HG02798 (cell line): ENCODE measurements at regions not wholly inside any gene's neighbourhood (a gene's known extent, or its start where the extent isn't known, plus 50 kb on each side); places are given as distances from the start of the nearest gene placed in this dataset.
"Not testable (repeated sequence)": the region's sequence is repeated elsewhere in the genome, so short reads cannot be mapped to it uniquely, and the experiment has no call there.

Experiments
- ATAC-seq: cut with Tn5 transposase; IDR thresholded peaks from one replicate; pipeline ENCODE4 v1.9.1; 2021; ENCODE audit warnings: mild to moderate bottlenecking; ENCODE audit not compliant: unreplicated experiment, poor library complexity

DNA sequence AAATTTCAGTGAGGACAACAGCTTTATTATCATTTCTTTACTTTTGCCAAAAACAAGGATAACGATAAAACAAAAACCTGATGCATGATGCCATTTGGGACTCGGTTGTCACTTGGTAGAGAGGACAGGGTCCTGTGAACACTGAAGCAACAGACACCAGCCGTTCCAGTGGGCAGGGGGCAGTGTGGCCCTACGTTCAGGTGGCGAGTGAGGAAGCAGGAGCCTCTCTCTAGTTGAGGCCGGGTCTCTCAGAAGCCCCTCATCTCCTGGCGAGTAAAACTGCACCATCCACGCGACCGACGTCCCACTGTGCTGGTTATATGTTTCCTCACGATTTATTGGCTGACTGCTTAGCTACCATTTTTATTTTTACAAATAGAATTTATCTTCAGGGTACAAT lies 231.6 kb downstream of the THBS2 start:
- ATAC-seq, result no peak

DNA sequence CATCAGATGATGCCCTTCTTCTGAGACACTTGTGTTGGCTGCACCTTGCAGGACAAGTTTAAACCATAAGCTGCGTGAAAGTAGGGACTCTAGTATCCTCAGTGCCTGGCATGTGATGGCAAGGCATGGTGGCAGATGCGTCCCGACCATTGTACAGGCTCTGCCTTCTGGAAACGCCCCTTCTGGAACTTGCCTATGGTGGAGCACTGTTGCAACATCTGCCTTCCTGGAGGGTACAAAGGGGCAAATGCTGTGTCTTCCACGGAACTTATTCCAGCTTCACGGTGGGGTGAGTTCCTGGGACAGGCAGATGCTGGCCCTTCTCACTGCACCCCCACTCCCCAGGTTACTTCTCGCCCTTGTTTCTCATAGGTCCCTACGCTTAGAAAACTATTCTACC lies 232.8 kb downstream of the THBS2 start:
- ATAC-seq, result no peak

DNA sequence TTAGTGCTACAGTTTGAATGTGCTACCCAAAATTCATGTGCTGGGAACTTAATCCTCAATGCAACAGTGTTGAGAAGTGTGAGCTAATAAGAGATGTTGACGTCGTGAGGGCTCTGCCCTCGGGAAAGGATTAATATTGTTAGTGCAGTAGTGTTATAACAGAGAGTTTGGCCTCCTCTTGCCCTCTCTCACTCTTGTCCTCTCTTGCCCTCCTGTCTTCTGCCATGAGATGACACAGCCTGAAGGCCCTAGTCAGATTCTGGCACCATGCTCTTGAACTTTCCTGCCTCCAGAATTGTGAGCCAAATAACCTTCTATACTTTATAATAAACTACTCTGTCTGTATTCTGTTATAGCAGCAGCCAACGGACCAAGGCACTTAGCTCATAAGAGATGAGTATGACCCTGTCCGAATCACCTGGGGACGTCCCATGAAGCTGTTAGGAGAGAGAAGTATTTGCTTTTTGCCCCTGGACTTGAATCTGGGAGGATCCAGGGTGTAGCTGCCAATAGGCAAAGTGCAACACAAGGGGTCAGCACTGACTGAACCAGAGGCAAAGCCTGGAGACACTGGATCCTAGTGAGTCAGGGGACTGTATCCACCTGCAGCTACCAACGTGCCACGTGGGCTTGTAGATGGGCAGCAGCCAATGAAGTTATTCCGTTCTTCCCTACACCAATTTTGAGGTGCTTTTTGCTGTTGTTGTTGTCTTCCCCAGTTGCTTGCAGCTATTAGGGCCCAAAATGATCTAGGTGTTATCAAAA lies 233.7 kb downstream of the THBS2 start:
- ATAC-seq, result no peak

DNA sequence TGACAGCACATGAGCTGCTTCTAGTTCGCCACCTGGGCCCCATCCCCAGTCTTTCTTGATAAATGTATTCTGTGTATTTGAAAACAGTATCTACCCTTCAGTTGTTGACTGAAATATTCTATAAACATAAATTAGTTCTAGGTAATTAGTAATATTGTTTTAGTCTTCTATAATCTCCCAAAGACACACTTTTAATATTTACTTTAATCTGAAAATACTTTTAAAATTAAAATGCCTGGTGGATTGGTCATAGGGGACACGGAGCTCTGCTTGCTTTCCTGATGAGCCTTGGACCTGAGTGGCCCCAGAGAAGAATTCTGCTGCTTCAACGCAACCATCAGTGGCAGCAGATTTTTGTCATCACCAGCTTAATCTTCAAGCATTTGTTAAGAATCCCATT lies 234.5 kb downstream of the THBS2 start:
- no peak for ATAC-seq

- no peak for ATAC-seq
Observed at GRCh38 chr6:169016758-169017157, 236.9 kb downstream of the THBS2 start.

GRCh38 chr6:169014211-169015197 lies 239.1 kb downstream of the THBS2 start:
- ATAC-seq, result no peak

- no peak for ATAC-seq
Observed at GRCh38 chr6:169009628-169010027, 244.0 kb downstream of the THBS2 start.

GRCh38 chr6:169008641-169009257 lies 244.9 kb downstream of the THBS2 start:
- ATAC-seq, result no peak

GRCh38 chr6:169005166-169005565 lies 248.5 kb downstream of the THBS2 start:
- ATAC-seq, result no peak

GRCh38 chr6:169000022-169000421 lies 253.6 kb downstream of the THBS2 start:
- no peak for ATAC-seq

DNA sequence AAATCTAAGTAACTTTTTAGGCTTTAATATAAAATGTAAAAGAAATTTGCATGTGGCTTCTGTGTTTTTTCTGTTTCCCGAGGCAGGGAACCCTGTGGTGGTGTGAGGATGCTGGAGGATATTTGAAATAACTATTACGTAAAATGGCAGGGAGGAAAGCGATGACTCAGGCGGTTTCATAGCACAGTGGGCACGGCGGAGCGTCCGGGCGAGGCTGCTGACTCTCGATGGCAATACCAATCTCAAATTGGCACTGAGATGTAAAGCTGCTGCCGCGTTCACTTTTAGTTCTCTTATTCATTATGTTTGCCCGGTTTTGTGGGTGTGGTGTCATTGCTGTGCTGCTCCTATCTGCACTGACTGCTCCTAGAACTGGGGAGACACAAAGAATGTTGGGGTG lies 254.3 kb downstream of the THBS2 start:
- ATAC-seq, result no peak

- no peak for ATAC-seq
Observed at GRCh38 chr6:168996356-168996625, 257.4 kb downstream of the THBS2 start.

- no peak for ATAC-seq
Observed at GRCh38 chr6:168995526-168996355, 257.9 kb downstream of the THBS2 start.

- ATAC-seq, result no peak
Observed at GRCh38 chr6:168994956-168995355, 258.7 kb downstream of the THBS2 start.

- ATAC-seq, result no peak
Observed at GRCh38 chr6:168992446-168993144, 261.1 kb downstream of the THBS2 start.

GRCh38 chr6:168991695-168992094 lies 262.0 kb downstream of the THBS2 start:
- not testable (repeated sequence) for ATAC-seq

GRCh38 chr6:168990019-168990751 lies 263.5 kb downstream of the THBS2 start:
- ATAC-seq, result no peak

- ATAC-seq, result no peak
Observed at GRCh38 chr6:168989421-168989820, 264.2 kb downstream of the THBS2 start.

DNA sequence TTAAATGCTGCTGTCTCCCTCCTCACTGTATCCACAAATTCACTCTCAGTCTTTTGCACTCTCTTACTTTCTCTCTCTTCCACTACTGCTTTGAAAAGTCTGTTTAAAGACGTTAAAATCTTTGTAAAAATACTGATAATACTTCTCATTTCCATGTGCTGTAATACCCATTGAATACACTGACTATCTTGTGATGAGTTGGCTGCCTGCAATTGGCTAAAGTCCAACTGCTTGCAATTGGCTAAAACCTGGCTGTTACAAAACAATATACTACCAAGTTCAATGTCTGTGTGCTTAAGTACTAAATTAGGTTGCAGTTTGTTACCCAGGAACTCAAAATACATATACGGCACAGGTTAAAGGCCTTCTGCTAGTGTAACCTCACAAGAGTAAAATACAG lies 264.8 kb downstream of the THBS2 start:
- ATAC-seq, result no peak
